H7 (cell line): ENCODE measurements at regions not wholly inside any gene's neighbourhood (a gene's known extent, or its start where the extent isn't known, plus 50 kb on each side); places are given as distances from the start of the nearest gene placed in this dataset.
"Not testable (repeated sequence)": the region's sequence is repeated elsewhere in the genome, so short reads cannot be mapped to it uniquely, and the experiment has no call there.

Experiments used
- DNase-seq: peaks from one replicate; pipeline ENCODE4 v3.0.0; 2012
- H3K27me3 ChIP-seq: 2 replicates; pipeline ENCODE4 v1.6.0; 2011; ENCODE audit warnings: mild to moderate bottlenecking, low read length; ENCODE audit not compliant: control insufficient read depth, insufficient read depth
- H3K36me3 ChIP-seq: replicated peaks from 2 replicates; pipeline ENCODE4 v1.5.1; 2011; ENCODE audit warnings: low read length; ENCODE audit not compliant: control insufficient read depth, insufficient read depth
- H3K4me3 ChIP-seq: 2 replicates; pipeline ENCODE4 v1.5.1; 2011; ENCODE audit warnings: low read depth, mild to moderate bottlenecking, control low read depth, low read length, moderate library complexity; ENCODE audit not compliant: insufficient read depth

GRCh38 chr1:193451606-193452005 is 265.2 kb upstream of the B3GALT2 start:
- DNase-seq = no peak
- Histone ChIP-seq H3K4me3 (no peak overlapping the region), H3K27me3 (no peaks in the 10 kb centered on the region), H3K36me3 (no peaks in the 10 kb centered on the region)

GRCh38 chr1:193451001-193451400 is 264.6 kb upstream of the B3GALT2 start:
- Histone ChIP-seq H3K27me3 (no peaks in the 10 kb centered on the region), H3K36me3 (no peaks in the 10 kb centered on the region), H3K4me3 (no peak overlapping the region)
- no peak for DNase-seq

- DNase-seq = no peak
- Histone ChIP-seq H3K27me3 (no peaks in the 10 kb centered on the region), H3K36me3 (no peaks in the 10 kb centered on the region), H3K4me3 (no peak overlapping the region)
These were observed 262.5 kb upstream of the B3GALT2 start for GRCh38 chr1:193448682-193449461.

GRCh38 chr1:193443886-193444285 is 257.5 kb upstream of the B3GALT2 start:
- H3K36me3 ChIP-seq = no peaks in the 10 kb centered on the region
- H3K4me3 ChIP-seq = no peak overlapping the region
- no peaks in the 10 kb centered on the region for H3K27me3 ChIP-seq
- no peak for DNase-seq

GRCh38 chr1:193438771-193439170 is 252.4 kb upstream of the B3GALT2 start:
- DNase-seq = no peak
- Histone ChIP-seq H3K4me3 (no peak overlapping the region), H3K27me3 (no peaks in the 10 kb centered on the region), H3K36me3 (no peaks in the 10 kb centered on the region)

- no peak for DNase-seq
- Histone ChIP-seq H3K27me3 (no peaks in the 10 kb centered on the region), H3K4me3 (no peak overlapping the region), H3K36me3 (no peaks in the 10 kb centered on the region)
These were observed 251.9 kb upstream of the B3GALT2 start for GRCh38 chr1:193438312-193438711.

GRCh38 chr1:193437785-193438184 is 251.4 kb upstream of the B3GALT2 start:
- no peaks in the 10 kb centered on the region for H3K36me3 ChIP-seq
- H3K27me3 ChIP-seq = no peaks in the 10 kb centered on the region
- no peak for DNase-seq
- H3K4me3 ChIP-seq = no peak overlapping the region

GRCh38 chr1:193437333-193437732 is 250.9 kb upstream of the B3GALT2 start:
- not testable (repeated sequence) for H3K36me3 ChIP-seq, H3K4me3 ChIP-seq, H3K27me3 ChIP-seq, DNase-seq

- DNase-seq = no peak
- no peaks in the 10 kb centered on the region for H3K36me3 ChIP-seq
- H3K27me3 ChIP-seq = no peaks in the 10 kb centered on the region
- no peak overlapping the region for H3K4me3 ChIP-seq
These were observed 249.4 kb upstream of the B3GALT2 start for GRCh38 chr1:193435781-193436180.

GRCh38 chr1:193434319-193434718 is 247.9 kb upstream of the B3GALT2 start:
- no peak for DNase-seq
- Histone ChIP-seq H3K4me3 (no peak overlapping the region), H3K27me3 (no peaks in the 10 kb centered on the region), H3K36me3 (no peaks in the 10 kb centered on the region)

- Histone ChIP-seq H3K4me3 (no peak overlapping the region), H3K36me3 (no peaks in the 10 kb centered on the region), H3K27me3 (no peaks in the 10 kb centered on the region)
- no peak for DNase-seq
These were observed 247.2 kb upstream of the B3GALT2 start for GRCh38 chr1:193433599-193433998.

GRCh38 chr1:193432979-193433587 is 246.7 kb upstream of the B3GALT2 start:
- DNase-seq = no peak

GRCh38 chr1:193431265-193431977 is 245.0 kb upstream of the B3GALT2 start:
- Histone ChIP-seq H3K27me3 (no peaks in the 10 kb centered on the region), H3K36me3 (no peaks in the 10 kb centered on the region), H3K4me3 (no peak overlapping the region)
- DNase-seq = no peak

More at GRCh38 chr1:193432979-193433587, 246.7 kb upstream of the B3GALT2 start:
- H3K4me3 ChIP-seq = no peak overlapping the region
- no peaks in the 10 kb centered on the region for H3K27me3 ChIP-seq
- H3K36me3 ChIP-seq = no peaks in the 10 kb centered on the region

- H3K4me3 ChIP-seq = no peak overlapping the region
- peak; percentile 4 for DNase-seq
- H3K36me3 ChIP-seq = no peaks in the 10 kb centered on the region
- no peaks in the 10 kb centered on the region for H3K27me3 ChIP-seq
These were observed 241.1 kb upstream of the B3GALT2 start for GRCh38 chr1:193427524-193427923.

GRCh38 chr1:193426061-193426460 is 239.6 kb upstream of the B3GALT2 start:
- DNase-seq = no peak
- Histone ChIP-seq H3K4me3 (no peak overlapping the region), H3K27me3 (no peaks in the 10 kb centered on the region), H3K36me3 (no peaks in the 10 kb centered on the region)
